K562 (cell line): ENCODE measurements at regions not wholly inside any gene's neighbourhood (a gene's known extent, or its start where the extent isn't known, plus 50 kb on each side); places are given as distances from the start of the nearest gene placed in this dataset.
"Not testable (repeated sequence)": the region's sequence is repeated elsewhere in the genome, so short reads cannot be mapped to it uniquely, and the experiment has no call there.

Experiments
- ATAC-seq: fragments of 200-7000 bp; cut with Tn5 transposase; 3 replicates; pipeline ENCODE4 v1.9.1; 2020; ENCODE audit warnings: moderate library complexity
- BruUV-seq: library from RNA; stranded (reverse); fragments of 400-500 nt; replicated peaks from 2 replicates; lab custom pipeline; 2021; lab: Mats Ljungman, UMichigan
- CTCF ChIA-PET: fragments of 300-600 bp; formaldehyde crosslinking; extraction: SDS; loops from one replicate; lab custom pipeline; 2021; ENCODE audit warnings: low intra/inter-chr PET ratio; lab: Yijun Ruan, JAX
- POLR2A ChIA-PET: fragments of 300-600, 350-650 bp; sonication (Branson Sonifier 250); formaldehyde crosslinking; extraction: SDS; loops from one replicate; lab custom pipeline; 2021; ENCODE audit warnings: antibody characterized with exemption, inconsistent platforms; lab: Yijun Ruan, JAX
- DNase-seq, 4 experiments: peaks; one replicate each; pipeline versions ENCODE4 v3.0.0 to v3.0.0-alpha.2; 2011 to 2018; ENCODE audit warnings: low spot score in 3 of 4, mixed read lengths in 3 of 4; ENCODE audit errors: extremely low read depth in 1 of 4
- FAIRE-seq: peaks from 2 replicates; lab custom pipeline; 2011; peaks lifted over from hg19 to GRCh38; lab: Jason Lieb, UNC
- H2AFZ ChIP-seq: 2 replicates; pipeline ENCODE4 v1.6.0; 2011; ENCODE audit warnings: low read depth, low read length, control low read depth, inconsistent platforms
- H3K27ac ChIP-seq: fragments of 200-600 bp; 3 replicates; pipeline ENCODE4 v1.8.0; 2011; ENCODE audit warnings: low read depth, mild to moderate bottlenecking, control low read depth, inconsistent platforms, low read length, moderate library complexity, mixed read lengths; ENCODE audit errors: extremely low read depth
- H3K27me3 ChIP-seq, 2 experiments: fragments of 300-600 bp in 1 of 2; 2 replicates in 1 of 2; 3 replicates in 1 of 2; pipeline versions ENCODE4 v1.6.0 to v1.8.0; 2011; ENCODE audit warnings: inconsistent platforms in 2 of 2, low read length in 2 of 2, mild to moderate bottlenecking in 1 of 2, mixed read lengths in 1 of 2, moderate library complexity in 1 of 2; ENCODE audit not compliant: control insufficient read depth in 2 of 2, insufficient read depth in 2 of 2
- H3K36me3 ChIP-seq: fragments of 300-600 bp; 3 replicates; pipeline ENCODE4 v1.8.0; 2011; ENCODE audit warnings: mild to moderate bottlenecking, low read length, inconsistent platforms; ENCODE audit not compliant: control insufficient read depth, insufficient read depth
- H3K4me1 ChIP-seq, 2 experiments: fragments of 200-600 bp in 1 of 2; replicated peaks in 1 of 2; 2 replicates in 1 of 2; 3 replicates in 1 of 2; pipeline versions ENCODE4 v1.5.1 to v1.8.0; 2011; ENCODE audit warnings: inconsistent platforms in 2 of 2, low read length in 2 of 2, mild to moderate bottlenecking in 1 of 2, mixed read lengths in 1 of 2, moderate library complexity in 1 of 2; ENCODE audit not compliant: control insufficient read depth in 2 of 2, insufficient read depth in 2 of 2
- H3K4me2 ChIP-seq: 2 replicates; pipeline ENCODE4 v1.6.1; 2011; ENCODE audit warnings: low read length, control low read depth, inconsistent platforms, mixed read lengths; ENCODE audit not compliant: insufficient read depth
- H3K4me3 ChIP-seq: fragments of 200-600 bp; sonication (generic), shearing (Covaris generic); 2 replicates; pipeline ENCODE4 v1.5.1; 2016; ENCODE audit warnings: control low read depth, inconsistent platforms
- H3K79me2 ChIP-seq: fragments of 200-600 bp; 3 replicates; pipeline ENCODE4 v1.8.0; 2011; ENCODE audit warnings: low read length, inconsistent platforms; ENCODE audit not compliant: control insufficient read depth, insufficient read depth
- H3K9ac ChIP-seq, 2 experiments: 2 replicates each; pipeline versions ENCODE4 v1.6.0 to v1.6.1; 2011; ENCODE audit warnings: low read depth in 2 of 2, low read length in 2 of 2, control low read depth in 1 of 2, inconsistent platforms in 1 of 2, mild to moderate bottlenecking in 1 of 2, mixed read lengths in 1 of 2; ENCODE audit not compliant: insufficient read depth in 1 of 2
- H3K9me1 ChIP-seq: one replicate; pipeline ENCODE4 v1.6.0; 2011; ENCODE audit warnings: inconsistent platforms, mild to moderate bottlenecking, low read length, moderate library complexity; ENCODE audit not compliant: control insufficient read depth, insufficient read depth
- H3K9me3 ChIP-seq: replicated peaks from 2 replicates; pipeline ENCODE4 v1.5.1; 2011; ENCODE audit warnings: low read depth, low read length, inconsistent platforms; ENCODE audit not compliant: control insufficient read depth, insufficient read depth
- H4K20me1 ChIP-seq: replicated peaks from 2 replicates; pipeline ENCODE4 v1.6.1; 2011; ENCODE audit warnings: low read length, inconsistent platforms, mixed read lengths; ENCODE audit not compliant: control insufficient read depth, insufficient read depth
- ARID1B ChIP-seq: fragments of 450-650 bp; IDR thresholded peaks from 2 replicates; pipeline ENCODE4 v1.6.1; 2016; ENCODE audit warnings: antibody characterized with exemption, mild to moderate bottlenecking, inconsistent platforms
- CEBPG ChIP-seq, 3 experiments: fragments of 200-800 bp in 1 of 3; sonication (Bioruptor generic) in 1 of 3; sonication (generic) in 1 of 3; formaldehyde crosslinking in 1 of 3; IDR thresholded peaks in 2 of 3; conservative IDR thresholded peaks in 1 of 3; 2 replicates each; pipeline versions ENCODE4 v1.6.1 to v1.8.0; 2016 to 2022; ENCODE audit warnings: missing compliant biosample characterization in 2 of 3, missing genetic modification characterization in 2 of 3, mild to moderate bottlenecking in 1 of 3, missing genetic modification reagents in 1 of 3
- MYBL2 ChIP-seq, 2 experiments: fragments of 450-650 bp in 1 of 2; sonication (generic) in 1 of 2; formaldehyde crosslinking in 1 of 2; IDR thresholded peaks; 2 replicates each; pipeline versions ENCODE4 v1.6.1 to v1.8.1; 2017 to 2022; ENCODE audit warnings: borderline replicate concordance in 1 of 2, inconsistent platforms in 1 of 2, low read depth in 1 of 2, mild to moderate bottlenecking in 1 of 2, missing genetic modification reagents in 1 of 2, moderate library complexity in 1 of 2
- SP1 ChIP-seq: sonication (generic); formaldehyde crosslinking; IDR thresholded peaks from 2 replicates; pipeline ENCODE4 v1.8.1; 2022; ENCODE audit warnings: mild to moderate bottlenecking, missing genetic modification reagents
- TOE1 ChIP-seq, 2 experiments: fragments of 450-650 bp in 1 of 2; sonication (generic) in 1 of 2; formaldehyde crosslinking in 1 of 2; IDR thresholded peaks; 2 replicates each; pipeline versions ENCODE4 v1.7.1 to v1.8.0; 2016 to 2022; ENCODE audit warnings: borderline replicate concordance in 2 of 2, mild to moderate bottlenecking in 2 of 2, antibody characterized with exemption in 1 of 2, inconsistent platforms in 1 of 2, low read depth in 1 of 2, missing genetic modification reagents in 1 of 2, moderate library complexity in 1 of 2
- ZBTB5 ChIP-seq: fragments of 450-650 bp; IDR thresholded peaks from 2 replicates; pipeline ENCODE4 v1.6.1; 2017; ENCODE audit warnings: antibody characterized with exemption
- ZFP36 ChIP-seq: fragments of 150-350 bp; IDR thresholded peaks from 2 replicates; pipeline ENCODE4 v1.6.1; 2018; ENCODE audit warnings: low read length, low read depth; ENCODE audit not compliant: partially characterized antibody
- ZNF512 ChIP-seq: IDR thresholded peaks from 2 replicates; pipeline ENCODE4 v1.6.1; 2016; ENCODE audit warnings: missing genetic modification characterization, missing compliant biosample characterization
- WGBS: fragments of 100-300 bp; shearing (Covaris generic); methylation state at CpG from one replicate; pipeline ENCODE4 v1.1.6; 2016; ENCODE audit warnings: low coverage, mixed read lengths; ENCODE audit not compliant: insufficient coverage; ENCODE audit errors: missing lambda C conversion rate; 5-methylcytosine and 5-hydroxymethylcytosine counted together
- in situ Hi-C: fragments of 300-500 bp; cut with MboI; formaldehyde crosslinking; loops from 4 replicates; pipeline ENCODE4 v1.15.0; 2018; ENCODE audit warnings: inconsistent platforms, mixed read lengths
- intact Hi-C: fragments of 100-400 bp; cut with micrococcal nuclease; formaldehyde crosslinking; loops from 2 replicates; pipeline ENCODE4 v1.14.2; 2022
- TF ChIP-seq, protein P1 (sequence below): fragments of 250-450 bp; sonication (Bioruptor Pico); IDR thresholded peaks from 2 replicates; pipeline ENCODE4 v1.8.0; 2022; ENCODE audit warnings: moderate library complexity, mild to moderate bottlenecking, inconsistent platforms

DNA sequence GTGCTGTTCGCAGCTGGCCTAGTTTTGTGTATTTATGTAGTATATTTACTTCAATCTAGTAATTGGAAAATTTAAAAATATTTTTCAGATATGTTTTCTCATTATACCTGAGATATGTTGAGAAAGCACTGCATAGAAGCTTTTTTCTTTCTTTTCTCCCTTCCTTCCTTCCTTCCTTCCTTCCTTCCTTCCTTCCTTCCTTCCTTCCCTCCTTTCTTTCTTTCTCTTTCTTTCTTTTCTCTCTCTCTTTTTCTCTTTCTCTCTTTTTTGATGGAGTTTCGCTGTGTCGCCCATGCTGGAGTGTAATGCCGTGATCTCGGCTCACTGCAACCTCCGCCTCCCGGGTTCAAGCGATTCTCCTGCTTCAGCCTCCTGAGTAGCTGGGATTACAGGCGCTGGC lies 83.3 kb upstream of the ZNF92 start:
- H3K79me2 ChIP-seq, DNase-seq, H3K9me3 ChIP-seq, H3K9ac ChIP-seq, CTCF ChIA-PET, BruUV-seq, H3K4me3 ChIP-seq, POLR2A ChIA-PET, FAIRE-seq, intact Hi-C loops, H3K27me3 ChIP-seq, H3K27ac ChIP-seq, H3K4me1 ChIP-seq, in situ Hi-C loops, H3K4me2 ChIP-seq, H2AFZ ChIP-seq, H4K20me1 ChIP-seq, H3K36me3 ChIP-seq, ATAC-seq, H3K9me1 ChIP-seq: not testable (repeated sequence)
- WGBS = 61% methylated on average over 9 of the region's 9 CpGs
- TF ChIP-seq ZNF512 (tag) = peak; percentile 69; the same call in 1 of the 2 replicates

GRCh38 chr7:65287023-65287422 lies 86.6 kb upstream of the ZNF92 start:
- no peak overlapping the region for H3K27ac ChIP-seq
- DNase-seq = no peak
- no TSS peak for BruUV-seq
- H3K9me1 ChIP-seq = no peaks in the 10 kb centered on the region
- no peaks in the 10 kb centered on the region for H3K36me3 ChIP-seq
- intact Hi-C loops (no loop called here), in situ Hi-C loops (no loop called here)
- no peaks in the 10 kb centered on the region for H3K27me3 ChIP-seq
- no peak for FAIRE-seq
- WGBS = 15% methylated on average over 4 of the region's 4 CpGs
- no peaks in the 10 kb centered on the region for H4K20me1 ChIP-seq
- no peaks in the 10 kb centered on the region for H3K79me2 ChIP-seq
- no peak overlapping the region for H2AFZ ChIP-seq
- H3K4me1 ChIP-seq = no peaks in the 10 kb centered on the region
- no peak overlapping the region for H3K4me2 ChIP-seq
- POLR2A ChIA-PET = no interaction called here
- H3K4me3 ChIP-seq = no peak overlapping the region
- CTCF ChIA-PET = no interaction called here
- H3K9ac ChIP-seq = no peak overlapping the region
- no peaks in the 10 kb centered on the region for H3K9me3 ChIP-seq
- ATAC-seq = no peak
- no peak for TF ChIP-seq CEBPG (CRISPR knock-in tag; IDR thresholded peaks at IDR 0.05)
- 0 out of 4 replicates have a peak, but pooled peaks of 1 of the 2 experiments have one; percentile 8 for TF ChIP-seq CEBPG (tag; conservative IDR thresholded peaks at IDR 0.05 in 1 of 2, IDR thresholded peaks at IDR 0.05 in 1 of 2)
- TF ChIP-seq ARID1B = no peak
- TF ChIP-seq ZFP36 = no peak
- TF ChIP-seq, protein P1, sequence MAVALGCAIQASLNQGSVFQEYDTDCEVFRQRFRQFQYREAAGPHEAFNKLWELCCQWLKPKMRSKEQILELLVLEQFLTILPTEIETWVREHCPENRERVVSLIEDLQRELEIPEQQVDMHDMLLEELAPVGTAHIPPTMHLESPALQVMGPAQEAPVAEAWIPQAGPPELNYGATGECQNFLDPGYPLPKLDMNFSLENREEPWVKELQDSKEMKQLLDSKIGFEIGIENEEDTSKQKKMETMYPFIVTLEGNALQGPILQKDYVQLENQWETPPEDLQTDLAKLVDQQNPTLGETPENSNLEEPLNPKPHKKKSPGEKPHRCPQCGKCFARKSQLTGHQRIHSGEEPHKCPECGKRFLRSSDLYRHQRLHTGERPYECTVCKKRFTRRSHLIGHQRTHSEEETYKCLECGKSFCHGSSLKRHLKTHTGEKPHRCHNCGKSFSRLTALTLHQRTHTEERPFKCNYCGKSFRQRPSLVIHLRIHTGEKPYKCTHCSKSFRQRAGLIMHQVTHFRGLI (CRISPR knock-in tag) = no peak
- TF ChIP-seq MYBL2 (IDR thresholded peaks at IDR 0.05; ENCODE audit: low read depth) = no peak
- no peak for TF ChIP-seq MYBL2 (CRISPR knock-in tag; IDR thresholded peaks at IDR 0.05; ENCODE audit: borderline replicate concordance)
- TF ChIP-seq TOE1 (IDR thresholded peaks at IDR 0.05; ENCODE audit: borderline replicate concordance) = no peak
- no peak for TF ChIP-seq TOE1 (CRISPR knock-in tag; IDR thresholded peaks at IDR 0.05; ENCODE audit: borderline replicate concordance, low read depth)
- TF ChIP-seq SP1 (CRISPR knock-in tag) = no peak
- TF ChIP-seq ZBTB5 = no peak
